ENCODE measurements at regions not wholly inside any gene's neighbourhood (a gene's known extent, or its start where the extent isn't known, plus 50 kb on each side); places are given as distances from the start of the nearest gene placed in this dataset.
"Not testable (repeated sequence)": the region's sequence is repeated elsewhere in the genome, so short reads cannot be mapped to it uniquely, and the experiment has no call there.

DNA sequence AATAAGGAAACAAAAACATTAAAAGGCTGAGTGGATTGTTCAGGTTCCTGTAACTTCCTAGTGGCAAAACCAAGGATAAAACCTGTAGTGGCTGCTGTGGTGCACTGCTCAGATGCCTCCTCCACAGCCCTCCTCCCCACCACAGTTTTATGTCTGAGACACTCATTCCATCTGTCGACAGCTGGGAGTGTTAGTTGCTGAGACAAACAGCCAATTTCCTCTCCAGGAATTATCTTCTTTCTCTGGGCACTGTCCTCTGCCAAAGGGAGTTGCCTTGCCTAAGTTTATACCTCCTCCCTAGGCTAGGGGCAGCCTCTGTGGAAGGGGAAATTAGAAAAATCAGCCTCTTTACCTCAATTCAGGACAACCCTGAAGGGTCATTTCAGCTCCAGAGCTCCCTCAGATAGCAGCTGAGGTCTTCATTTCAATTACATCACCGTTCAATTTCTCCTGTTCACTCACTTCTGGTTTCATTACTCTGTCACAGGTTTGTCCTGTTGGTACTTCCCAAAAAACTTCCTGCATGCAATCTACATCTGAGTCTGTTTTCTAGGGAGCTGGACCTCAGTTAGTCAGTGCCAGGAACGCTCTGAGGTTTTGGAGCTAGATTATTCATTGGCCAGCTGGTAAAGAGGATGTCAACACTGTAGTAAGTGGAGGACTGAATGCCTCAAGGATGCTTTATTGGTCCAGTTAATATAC, 74.9 kb upstream of the ATP2B1 start:
- DNase-seq (ENCODE audit: low read depth, low spot score), result no peak

DNA sequence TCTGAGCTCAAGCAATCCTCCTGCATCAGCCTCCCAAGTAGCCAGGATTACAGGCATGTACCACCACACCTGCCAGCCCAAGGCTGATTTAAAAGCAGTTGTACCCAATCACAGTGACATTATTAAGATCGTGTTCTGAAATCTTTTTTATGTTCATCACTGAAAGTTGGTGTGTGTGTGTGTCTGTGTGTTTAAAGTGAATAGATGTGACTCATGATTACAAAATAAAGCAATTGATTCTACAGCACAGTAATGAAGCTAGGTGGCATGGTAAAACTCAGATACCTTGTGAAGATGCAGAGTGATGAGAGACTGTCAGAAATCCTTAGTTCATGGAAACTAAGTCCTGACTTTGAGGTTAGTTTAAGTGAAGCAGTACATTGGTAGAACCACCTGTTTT, 74.2 kb upstream of the ATP2B1 start:
- DNase-seq (ENCODE audit: low read depth, low spot score), result no peak

DNA sequence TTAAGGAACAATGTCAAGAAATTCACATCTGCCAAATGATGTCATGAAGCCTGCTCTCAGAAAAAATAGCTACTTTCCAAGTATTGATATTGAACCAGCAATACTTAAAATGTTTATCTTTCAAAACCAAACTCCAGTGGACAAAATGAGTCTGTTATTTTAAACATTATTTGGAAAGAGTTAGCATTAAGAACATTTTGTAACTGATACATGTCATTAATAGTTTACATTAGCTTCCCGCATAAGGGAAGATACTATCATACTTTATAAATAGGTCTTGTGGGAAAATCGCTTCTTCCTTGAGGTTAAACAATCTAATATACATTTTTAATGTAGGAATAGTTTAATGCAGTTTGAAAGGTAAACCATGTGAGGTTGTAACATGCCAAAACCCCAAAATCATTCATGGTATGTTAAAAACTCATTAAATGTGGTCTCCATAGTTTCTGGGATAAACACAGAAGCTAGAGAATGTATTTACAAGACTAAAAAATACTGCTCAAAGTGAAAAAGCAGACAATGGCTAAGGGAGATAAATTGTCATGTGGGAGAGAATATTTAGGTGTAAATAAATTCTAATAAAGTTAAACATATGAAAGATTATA, 73.4 kb upstream of the ATP2B1 start:
- DNase-seq (ENCODE audit: low read depth, low spot score), result no peak

GRCh38 chr12:89781156-89781555, 72.5 kb upstream of the ATP2B1 start:
- no peak for DNase-seq (ENCODE audit: low read depth, low spot score)

DNA sequence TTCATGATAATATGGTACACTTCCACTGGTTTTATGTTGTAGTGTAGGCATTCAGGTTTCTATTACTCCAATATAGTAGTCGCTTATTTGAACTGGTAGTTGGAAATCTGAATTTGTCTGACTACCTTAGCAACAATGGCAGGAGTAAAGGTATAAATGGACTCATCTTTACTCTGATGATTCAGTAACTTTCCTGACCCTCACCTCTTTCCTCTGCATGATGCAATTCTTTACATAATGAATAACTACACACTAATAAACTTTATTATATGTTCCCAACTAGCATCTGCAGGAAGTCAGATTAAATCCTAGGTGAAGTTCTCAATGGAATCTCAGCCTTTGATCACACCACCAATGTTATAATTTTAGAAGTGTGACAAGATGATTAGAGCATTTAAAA, 70.5 kb upstream of the ATP2B1 start:
- DNase-seq (ENCODE audit: low read depth, low spot score), result no peak

- DNase-seq (ENCODE audit: low read depth, low spot score), result no peak
These were observed 69.2 kb upstream of the ATP2B1 start for GRCh38 chr12:89777733-89778379.

- DNase-seq (ENCODE audit: low read depth, low spot score), result no peak
These were observed 67.3 kb upstream of the ATP2B1 start for GRCh38 chr12:89775986-89776365.

- no peak for DNase-seq (ENCODE audit: low read depth, low spot score)
These were observed 66.7 kb upstream of the ATP2B1 start for GRCh38 chr12:89775063-89775985.

GRCh38 chr12:89774645-89775044, 66.0 kb upstream of the ATP2B1 start:
- no peak for DNase-seq (ENCODE audit: low read depth, low spot score)

GRCh38 chr12:89770391-89770790, 61.8 kb upstream of the ATP2B1 start:
- DNase-seq (ENCODE audit: low read depth, low spot score), result no peak

DNA sequence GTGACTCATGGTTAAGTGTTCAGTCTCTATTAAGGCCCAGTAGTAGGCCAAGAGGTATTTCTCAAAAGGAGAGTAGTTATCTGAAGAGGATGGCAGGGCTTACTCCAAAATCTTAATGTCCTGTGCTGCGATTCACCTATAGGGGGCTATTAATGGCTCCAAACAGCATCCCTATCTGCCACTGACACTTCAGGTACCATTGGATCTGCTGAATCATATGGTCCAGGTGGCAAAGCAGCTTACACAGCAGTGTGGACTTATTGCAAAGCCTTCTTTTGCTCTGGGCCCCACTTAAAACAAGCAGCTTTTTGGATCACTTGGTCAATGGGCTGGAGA, 60.8 kb upstream of the ATP2B1 start:
- no peak for DNase-seq (ENCODE audit: low read depth, low spot score)

- DNase-seq (ENCODE audit: low read depth, low spot score), result no peak
These were observed 60.2 kb upstream of the ATP2B1 start for GRCh38 chr12:89768586-89769482.

DNA sequence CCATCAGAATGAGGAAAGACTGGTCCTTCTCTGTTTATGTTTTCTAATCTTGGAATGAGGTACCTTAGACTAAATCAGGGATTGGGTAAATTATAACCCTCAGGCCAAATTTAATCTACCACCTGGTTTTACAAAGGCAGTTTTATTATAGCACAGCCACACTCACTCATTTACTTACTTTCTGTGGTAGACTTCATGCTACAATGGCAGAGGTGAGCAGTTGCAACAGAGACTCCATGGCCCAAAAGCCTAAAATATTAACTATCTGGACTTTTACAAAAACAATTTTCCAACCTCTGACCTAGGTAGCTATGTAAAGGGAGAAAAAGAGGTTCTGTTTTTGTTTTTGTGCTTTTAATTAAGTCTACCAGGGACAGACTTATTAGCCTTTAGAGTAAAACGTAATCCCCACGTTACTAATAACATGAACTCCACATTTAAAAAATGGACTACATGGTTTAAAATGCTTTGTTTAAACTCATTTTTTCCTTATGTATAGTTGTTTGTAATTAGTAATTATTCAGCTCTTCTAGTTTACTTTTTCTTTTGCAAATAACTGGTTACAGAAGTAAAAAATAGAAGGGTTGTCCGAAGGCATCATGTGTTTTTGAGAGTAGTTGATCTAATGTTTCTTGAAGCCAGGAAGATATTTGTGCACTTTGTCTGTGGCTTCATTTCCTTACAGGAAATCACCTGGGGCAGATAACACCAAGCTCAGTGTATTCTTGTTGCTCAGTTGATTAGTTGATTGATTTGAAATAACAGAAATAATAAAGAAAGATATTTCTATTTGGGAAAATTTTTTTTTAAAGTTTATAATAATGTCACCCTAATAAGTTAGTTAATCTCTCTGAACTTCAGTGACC, 57.6 kb upstream of the ATP2B1 start:
- no peak for DNase-seq (ENCODE audit: low read depth, low spot score)

DNA sequence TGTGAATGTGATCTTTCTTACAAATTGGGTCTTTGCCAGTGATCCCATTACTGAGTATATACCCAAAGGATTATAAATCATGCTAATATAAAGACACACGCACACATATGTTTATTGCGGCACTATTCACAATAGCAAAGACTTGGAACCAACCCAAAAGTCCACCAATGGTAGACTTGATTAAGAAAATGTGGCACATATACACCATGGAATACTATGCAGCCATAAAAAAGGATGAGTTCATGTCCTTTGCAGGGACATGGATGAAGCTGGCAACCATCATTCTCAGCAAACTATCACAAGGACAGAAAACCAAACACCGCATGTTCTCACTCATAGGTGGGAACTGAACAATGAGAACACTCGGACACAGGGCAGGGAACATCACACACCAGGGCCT, 55.5 kb upstream of the ATP2B1 start:
- DNase-seq (ENCODE audit: low read depth, low spot score), result not testable (repeated sequence)

DNA sequence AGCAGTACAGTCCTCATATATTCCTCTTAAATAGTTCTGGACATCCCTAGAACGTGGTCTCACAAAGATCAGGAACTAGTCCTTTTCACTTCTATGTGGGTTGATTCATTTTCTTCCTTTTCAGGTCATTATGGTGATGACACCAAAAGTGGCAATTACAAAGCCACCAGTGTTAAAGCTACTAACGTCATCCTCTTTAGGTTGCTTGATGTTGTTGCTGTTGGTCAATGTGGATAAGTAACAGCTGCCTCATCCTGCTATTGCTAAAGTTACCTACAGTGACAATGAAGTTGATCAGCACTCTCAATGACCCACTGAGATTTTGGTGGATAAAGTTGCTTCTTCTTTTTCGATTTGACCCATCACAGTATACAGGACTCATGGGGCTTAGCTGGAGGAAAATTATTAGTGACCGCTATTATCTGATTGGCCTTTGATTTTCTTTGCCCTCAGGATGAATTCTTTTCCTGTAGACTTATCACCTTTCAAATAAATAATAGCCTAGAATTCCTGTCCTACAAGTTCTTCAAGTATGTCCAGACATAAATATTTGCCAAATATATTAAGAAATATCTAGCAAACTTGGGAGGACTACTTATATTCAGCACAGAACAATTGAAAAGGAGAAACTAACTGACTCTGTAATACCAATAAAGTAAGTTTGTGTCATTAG, 54.0 kb upstream of the ATP2B1 start:
- DNase-seq (ENCODE audit: low read depth, low spot score), result no peak

- DNase-seq (ENCODE audit: low read depth, low spot score), result no peak
These were observed 52.1 kb upstream of the ATP2B1 start for GRCh38 chr12:89760783-89761182.

Measured in activated CD4-positive, CD25-positive, alpha-beta regulatory T cell treated with anti-CD3 and anti-CD28 coated beads, Interleukin-2, amount 50 U/mL, for 16 hours (primary cell).